Astrocyte (in vitro differentiated cells and primary cell): ENCODE measurements at regions not wholly inside any gene's neighbourhood (a gene's known extent, or its start where the extent isn't known, plus 50 kb on each side); places are given as distances from the start of the nearest gene placed in this dataset.

Experiments
- DNase-seq: peaks from one replicate; pipeline ENCODE4 v3.0.0-alpha.2; 2010; ENCODE audit warnings: low read depth
- FAIRE-seq: peaks from 2 replicates; lab custom pipeline; 2011; peaks lifted over from hg19 to GRCh38; lab: Jason Lieb, UNC
- H2AFZ ChIP-seq: 2 replicates; pipeline ENCODE4 v1.6.0; 2012; ENCODE audit warnings: low read depth, low read length, inconsistent platforms
- H3K27ac ChIP-seq: 2 replicates; pipeline ENCODE4 v1.5.1; 2011; ENCODE audit warnings: low read depth, low read length, inconsistent platforms
- H3K27me3 ChIP-seq: 2 replicates; pipeline ENCODE4 v1.6.0; 2011; ENCODE audit warnings: low read length, inconsistent platforms; ENCODE audit not compliant: insufficient read depth
- H3K36me3 ChIP-seq: 2 replicates; pipeline ENCODE4 v1.5.1; 2011; ENCODE audit warnings: low read length, inconsistent platforms; ENCODE audit not compliant: insufficient read depth
- H3K4me1 ChIP-seq: 2 replicates; pipeline ENCODE4 v1.5.1; 2011; ENCODE audit warnings: low read length, inconsistent platforms; ENCODE audit not compliant: insufficient read depth
- H3K4me2 ChIP-seq: 2 replicates; pipeline ENCODE4 v1.6.0; 2012; ENCODE audit warnings: low read length, inconsistent platforms
- H3K4me3 ChIP-seq: 2 replicates; pipeline ENCODE4 v1.5.1; 2011; ENCODE audit warnings: low read depth, mild to moderate bottlenecking, low read length, inconsistent platforms; ENCODE audit not compliant: insufficient read depth
- H3K79me2 ChIP-seq: 2 replicates; pipeline ENCODE4 v1.6.0; 2012; ENCODE audit warnings: mild to moderate bottlenecking, low read length, inconsistent platforms; ENCODE audit not compliant: insufficient read depth
- H3K9ac ChIP-seq: 2 replicates; pipeline ENCODE4 v1.6.0; 2012; ENCODE audit warnings: mild to moderate bottlenecking, low read length, inconsistent platforms
- H3K9me3 ChIP-seq: 2 replicates; pipeline ENCODE4 v1.5.1; 2012; ENCODE audit warnings: low read depth, mild to moderate bottlenecking, low read length, inconsistent platforms; ENCODE audit not compliant: insufficient read depth
- H4K20me1 ChIP-seq: 2 replicates; pipeline ENCODE4 v1.6.0; 2012; ENCODE audit warnings: low read length, inconsistent platforms; ENCODE audit not compliant: insufficient read depth
- H3K27ac Mint-ChIP-seq: one replicate; pipeline ENCODE4 v1.8.0; 2021; ENCODE audit warnings: mild to moderate bottlenecking, mixed read lengths; ENCODE audit not compliant: unreplicated experiment
- H3K27me3 Mint-ChIP-seq: one replicate; pipeline ENCODE4 v1.8.0; 2021; ENCODE audit warnings: low read depth, mixed read lengths; ENCODE audit not compliant: unreplicated experiment
- H3K36me3 Mint-ChIP-seq: one replicate; pipeline ENCODE4 v1.8.0; 2021; ENCODE audit warnings: low read depth, mixed read lengths; ENCODE audit not compliant: unreplicated experiment
- H3K4me1 Mint-ChIP-seq: one replicate; pipeline ENCODE4 v1.8.0; 2021; ENCODE audit warnings: low read depth, mixed read lengths; ENCODE audit not compliant: unreplicated experiment
- H3K4me3 Mint-ChIP-seq: one replicate; pipeline ENCODE4 v1.8.0; 2021; ENCODE audit warnings: mild to moderate bottlenecking, moderate library complexity, mixed read lengths; ENCODE audit not compliant: unreplicated experiment
- H3K9me3 Mint-ChIP-seq: one replicate; pipeline ENCODE4 v1.8.0; 2021; ENCODE audit warnings: mild to moderate bottlenecking, mixed read lengths; ENCODE audit not compliant: unreplicated experiment
- EZH2 ChIP-seq: IDR thresholded peaks from 2 replicates; pipeline ENCODE4 v1.6.1; 2012; ENCODE audit warnings: mild to moderate bottlenecking, low read length, inconsistent platforms; ENCODE audit not compliant: insufficient read depth
- TF ChIP-seq, protein P1 (sequence below): IDR thresholded peaks from 2 replicates; pipeline ENCODE4 v1.5.1; 2011; ENCODE audit warnings: low read depth, mild to moderate bottlenecking, inconsistent platforms, low read length, moderate library complexity; ENCODE audit not compliant: insufficient read depth

DNA sequence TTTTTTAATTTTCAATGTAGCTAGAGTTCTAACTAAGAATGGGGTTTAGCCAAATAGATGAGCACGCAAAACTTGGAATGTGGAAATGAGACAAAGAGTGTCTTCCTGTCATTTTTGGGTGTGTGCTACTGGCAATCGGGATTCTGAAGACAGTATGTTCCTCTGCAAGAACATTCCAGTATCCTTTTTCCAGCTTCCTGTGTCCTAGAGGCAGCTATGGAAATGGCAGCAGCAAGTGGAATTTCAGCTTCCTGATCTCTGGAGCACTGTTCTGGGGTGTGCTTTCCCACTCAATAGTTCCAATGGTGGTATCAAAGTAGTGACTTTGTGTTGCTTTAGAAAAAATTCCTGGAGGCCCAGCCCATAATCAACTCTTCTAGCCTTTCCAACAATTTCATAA, 642.9 kb upstream of the KCNMB2 start:
- DNase-seq: no peak
- Histone ChIP-seq H3K4me1 (no peaks in the 10 kb centered on the region), H4K20me1 (no peaks in the 10 kb centered on the region), H3K9ac (no peak overlapping the region), H3K4me3 (no peak overlapping the region), H3K79me2 (no peaks in the 10 kb centered on the region), H3K27ac (no peak overlapping the region), H3K27me3 (no peaks in the 10 kb centered on the region), H3K9me3 (peaks cover 2% of the 10 kb centered on the region), H3K4me2 (no peak overlapping the region), H3K36me3 (no peaks in the 10 kb centered on the region), H2AFZ (no peak overlapping the region)
- Mint-ChIP-seq H3K4me3 (no peak overlapping the region), H3K27me3 (no peaks in the 10 kb centered on the region), H3K4me1 (peaks cover 6% of the 10 kb centered on the region), H3K9me3 (peaks cover 5% of the 10 kb centered on the region), H3K27ac (no peak overlapping the region), H3K36me3 (no peaks in the 10 kb centered on the region)
- TF ChIP-seq, protein P1, sequence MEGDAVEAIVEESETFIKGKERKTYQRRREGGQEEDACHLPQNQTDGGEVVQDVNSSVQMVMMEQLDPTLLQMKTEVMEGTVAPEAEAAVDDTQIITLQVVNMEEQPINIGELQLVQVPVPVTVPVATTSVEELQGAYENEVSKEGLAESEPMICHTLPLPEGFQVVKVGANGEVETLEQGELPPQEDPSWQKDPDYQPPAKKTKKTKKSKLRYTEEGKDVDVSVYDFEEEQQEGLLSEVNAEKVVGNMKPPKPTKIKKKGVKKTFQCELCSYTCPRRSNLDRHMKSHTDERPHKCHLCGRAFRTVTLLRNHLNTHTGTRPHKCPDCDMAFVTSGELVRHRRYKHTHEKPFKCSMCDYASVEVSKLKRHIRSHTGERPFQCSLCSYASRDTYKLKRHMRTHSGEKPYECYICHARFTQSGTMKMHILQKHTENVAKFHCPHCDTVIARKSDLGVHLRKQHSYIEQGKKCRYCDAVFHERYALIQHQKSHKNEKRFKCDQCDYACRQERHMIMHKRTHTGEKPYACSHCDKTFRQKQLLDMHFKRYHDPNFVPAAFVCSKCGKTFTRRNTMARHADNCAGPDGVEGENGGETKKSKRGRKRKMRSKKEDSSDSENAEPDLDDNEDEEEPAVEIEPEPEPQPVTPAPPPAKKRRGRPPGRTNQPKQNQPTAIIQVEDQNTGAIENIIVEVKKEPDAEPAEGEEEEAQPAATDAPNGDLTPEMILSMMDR: peak; percentile 7
- TF ChIP-seq EZH2: no peak
- FAIRE-seq: no peak

DNA sequence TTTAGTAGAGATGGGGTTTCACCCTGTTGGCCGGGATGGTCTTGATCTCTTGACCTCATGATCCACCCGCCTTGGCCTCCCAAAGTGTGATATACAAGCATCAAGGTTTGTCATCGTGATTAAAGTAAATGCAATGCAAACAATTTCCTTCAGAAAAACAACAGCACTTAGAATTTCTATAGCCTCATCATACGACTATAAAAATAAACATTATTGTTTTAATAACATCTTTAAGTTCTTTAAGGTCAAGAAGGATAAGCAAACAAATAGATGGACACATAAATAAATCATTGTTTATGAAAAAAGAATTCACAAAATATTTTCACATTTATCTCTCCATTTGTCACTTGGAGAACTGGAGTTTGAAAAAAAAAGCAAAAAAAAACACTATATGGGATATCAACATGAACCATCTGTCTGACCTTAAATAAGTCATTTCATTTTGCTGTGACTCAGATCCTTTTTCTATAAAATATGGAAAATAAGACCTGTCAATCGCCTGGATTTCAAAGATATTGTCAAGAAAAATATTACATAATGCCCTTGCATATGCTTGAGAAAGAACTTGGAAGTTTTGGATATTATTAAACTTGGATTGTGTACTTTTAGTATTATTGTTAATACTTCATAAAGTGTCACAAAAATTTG, 642.0 kb upstream of the KCNMB2 start:
- H3K36me3 ChIP-seq: no peaks in the 10 kb centered on the region
- H3K9me3 ChIP-seq: peaks cover 11% of the 10 kb centered on the region
- no peak overlapping the region for H3K4me2 ChIP-seq
- H2AFZ ChIP-seq: no peak overlapping the region
- no peaks in the 10 kb centered on the region for H3K79me2 ChIP-seq
- Mint-ChIP-seq H3K4me1 (peaks cover 3% of the 10 kb centered on the region), H3K4me3 (no peak overlapping the region), H3K27ac (no peak overlapping the region), H3K36me3 (no peaks in the 10 kb centered on the region), H3K27me3 (no peaks in the 10 kb centered on the region), H3K9me3 (peaks cover 5% of the 10 kb centered on the region)
- H3K4me3 ChIP-seq: no peak overlapping the region
- H3K27ac ChIP-seq: no peak overlapping the region
- no peak overlapping the region for H3K9ac ChIP-seq
- DNase-seq (no peak), FAIRE-seq (no peak)
- no peak for TF ChIP-seq EZH2
- TF ChIP-seq, protein P1: no peak
- no peaks in the 10 kb centered on the region for H3K4me1 ChIP-seq
- no peaks in the 10 kb centered on the region for H3K27me3 ChIP-seq
- H4K20me1 ChIP-seq: no peaks in the 10 kb centered on the region

DNA sequence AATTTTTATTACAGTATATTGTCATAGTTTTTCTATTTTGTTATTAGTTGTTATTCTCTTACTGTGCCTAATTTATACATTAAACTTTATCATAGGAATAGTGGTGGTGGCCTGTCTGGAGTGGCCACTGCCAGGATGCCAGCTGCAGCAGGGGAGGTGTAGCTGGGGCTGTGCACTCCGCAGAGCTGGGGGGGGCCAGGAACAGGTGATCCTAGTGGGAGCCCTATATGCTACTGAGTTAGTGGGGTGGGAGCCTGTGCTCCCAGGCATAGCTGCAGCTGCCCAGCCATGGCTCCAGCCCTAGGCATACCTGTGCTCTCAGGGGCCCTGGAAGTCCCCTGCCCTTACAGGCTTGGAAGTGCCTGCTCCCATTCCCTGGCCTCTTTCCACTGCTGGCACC, 638.1 kb upstream of the KCNMB2 start:
- Histone ChIP-seq H3K36me3 (no peaks in the 10 kb centered on the region), H3K9ac (no peak overlapping the region), H4K20me1 (no peaks in the 10 kb centered on the region), H2AFZ (no peak overlapping the region), H3K79me2 (no peaks in the 10 kb centered on the region), H3K4me2 (no peak overlapping the region), H3K9me3 (peaks cover 19% of the 10 kb centered on the region), H3K4me1 (no peaks in the 10 kb centered on the region), H3K4me3 (no peak overlapping the region), H3K27me3 (no peaks in the 10 kb centered on the region), H3K27ac (no peak overlapping the region)
- H3K4me3 Mint-ChIP-seq: no peak overlapping the region
- H3K4me1 Mint-ChIP-seq: no peaks in the 10 kb centered on the region
- no peak for DNase-seq
- peaks cover 13% of the 10 kb centered on the region for H3K9me3 Mint-ChIP-seq
- peaks cover 2% of the 10 kb centered on the region for H3K36me3 Mint-ChIP-seq
- TF ChIP-seq, protein P1: no peak
- no peak for TF ChIP-seq EZH2
- no peaks in the 10 kb centered on the region for H3K27me3 Mint-ChIP-seq
- FAIRE-seq: no peak
- H3K27ac Mint-ChIP-seq: no peak overlapping the region
